ENCODE measurements at regions not wholly inside any gene's neighbourhood (a gene's known extent, or its start where the extent isn't known, plus 50 kb on each side); places are given as distances from the start of the nearest gene placed in this dataset.
A peak's percentile ranks its signal among the peaks of the same experiment; 100 is the strongest.

GRCh38 chr13:111638233-111638632 lies 317.8 kb downstream of the TEX29 start:
- TF ChIP-seq POLR2AphosphoS5 (IDR thresholded peaks at IDR 0.05) (peak; percentile 74), EP300 (conservative IDR thresholded peaks at IDR 0.05; ENCODE audit: poor library complexity, severe bottlenecking) (peak; percentile 92), MXI1 (conservative IDR thresholded peaks at IDR 0.05; ENCODE audit: poor library complexity, severe bottlenecking) (no peak), EZH2 (IDR thresholded peaks at IDR 0.05; ENCODE audit: borderline replicate concordance, insufficient read depth, low read length, poor library complexity, severe bottlenecking) (no peak), RAD21 (conservative IDR thresholded peaks at IDR 0.05) (no peak), TAF1 (IDR thresholded peaks at IDR 0.05; ENCODE audit: low read depth) (no peak), SMC3 (conservative IDR thresholded peaks at IDR 0.05; ENCODE audit: poor library complexity) (no peak), REST (IDR thresholded peaks at IDR 0.05; ENCODE audit: borderline replicate concordance) (peak; percentile 63)
- TF ChIP-seq, protein P1, sequence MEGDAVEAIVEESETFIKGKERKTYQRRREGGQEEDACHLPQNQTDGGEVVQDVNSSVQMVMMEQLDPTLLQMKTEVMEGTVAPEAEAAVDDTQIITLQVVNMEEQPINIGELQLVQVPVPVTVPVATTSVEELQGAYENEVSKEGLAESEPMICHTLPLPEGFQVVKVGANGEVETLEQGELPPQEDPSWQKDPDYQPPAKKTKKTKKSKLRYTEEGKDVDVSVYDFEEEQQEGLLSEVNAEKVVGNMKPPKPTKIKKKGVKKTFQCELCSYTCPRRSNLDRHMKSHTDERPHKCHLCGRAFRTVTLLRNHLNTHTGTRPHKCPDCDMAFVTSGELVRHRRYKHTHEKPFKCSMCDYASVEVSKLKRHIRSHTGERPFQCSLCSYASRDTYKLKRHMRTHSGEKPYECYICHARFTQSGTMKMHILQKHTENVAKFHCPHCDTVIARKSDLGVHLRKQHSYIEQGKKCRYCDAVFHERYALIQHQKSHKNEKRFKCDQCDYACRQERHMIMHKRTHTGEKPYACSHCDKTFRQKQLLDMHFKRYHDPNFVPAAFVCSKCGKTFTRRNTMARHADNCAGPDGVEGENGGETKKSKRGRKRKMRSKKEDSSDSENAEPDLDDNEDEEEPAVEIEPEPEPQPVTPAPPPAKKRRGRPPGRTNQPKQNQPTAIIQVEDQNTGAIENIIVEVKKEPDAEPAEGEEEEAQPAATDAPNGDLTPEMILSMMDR (IDR thresholded peaks at IDR 0.05; ENCODE audit: poor library complexity, severe bottlenecking), result no peak
